GM18873 (cell line): ENCODE measurements at regions not wholly inside any gene's neighbourhood (a gene's known extent, or its start where the extent isn't known, plus 50 kb on each side); places are given as distances from the start of the nearest gene placed in this dataset.

Experiments
- ATAC-seq: cut with Tn5 transposase; IDR thresholded peaks from one replicate; pipeline ENCODE4 v1.9.1; 2021; ENCODE audit warnings: mild to moderate bottlenecking, moderate library complexity, moderate number of reproducible peaks; ENCODE audit not compliant: unreplicated experiment, low FRiP score

GRCh38 chr13:74193391-74193790, 59.2 kb upstream of the KLF12 start:
- no peak for ATAC-seq

DNA sequence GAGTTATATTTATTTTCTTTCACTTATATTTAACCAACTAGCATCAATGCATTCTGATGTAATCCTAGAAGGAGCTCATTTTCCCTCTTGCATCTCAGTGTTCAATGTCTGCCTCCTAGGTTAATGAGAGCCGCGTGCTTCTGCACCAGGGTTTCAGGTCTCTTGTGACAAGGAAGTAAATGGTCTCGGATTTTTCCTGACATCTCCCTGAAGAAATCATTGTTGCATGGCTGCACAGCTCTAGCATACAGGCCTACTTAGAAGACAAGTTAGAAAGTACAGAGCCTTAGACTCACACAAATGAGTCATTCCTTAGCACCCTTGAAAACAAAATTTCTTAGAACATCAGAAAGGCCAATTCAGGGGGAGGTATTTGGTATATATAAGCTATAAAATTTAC, 57.2 kb upstream of the KLF12 start:
- no peak for ATAC-seq

GRCh38 chr13:74190999-74191398, 56.8 kb upstream of the KLF12 start:
- ATAC-seq = no peak

GRCh38 chr13:74187564-74187963, 53.4 kb upstream of the KLF12 start:
- ATAC-seq = no peak

GRCh38 chr13:74184283-74184682, 50.1 kb upstream of the KLF12 start:
- ATAC-seq = no peak
